ENCODE measurements at regions not wholly inside any gene's neighbourhood (a gene's known extent, or its start where the extent isn't known, plus 50 kb on each side); places are given as distances from the start of the nearest gene placed in this dataset.
A peak's percentile ranks its signal among the peaks of the same experiment; 100 is the strongest.

DNA sequence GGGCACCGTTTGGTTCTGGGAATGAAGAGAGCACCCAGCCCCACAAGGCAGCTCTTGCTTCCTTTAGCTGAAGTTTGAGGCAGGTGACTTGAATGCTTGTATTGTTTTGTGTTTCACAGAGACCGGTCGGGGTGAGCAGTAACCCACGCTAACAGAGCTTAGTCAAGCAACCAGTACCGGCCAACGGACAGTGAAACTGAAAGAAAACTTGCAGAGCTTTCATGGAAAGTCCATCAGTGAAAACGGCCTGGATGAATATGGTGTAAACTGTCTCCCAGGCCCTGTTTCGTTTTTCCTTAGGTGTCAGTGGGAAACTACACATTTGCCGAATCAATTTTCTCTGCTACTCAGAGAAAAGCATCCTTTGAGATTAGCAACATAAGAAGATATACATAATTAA, 101.1 kb downstream of the LYZL1 start:
- no peak for DNase-seq (ENCODE audit: low spot score)
- TF ChIP-seq, protein P1, sequence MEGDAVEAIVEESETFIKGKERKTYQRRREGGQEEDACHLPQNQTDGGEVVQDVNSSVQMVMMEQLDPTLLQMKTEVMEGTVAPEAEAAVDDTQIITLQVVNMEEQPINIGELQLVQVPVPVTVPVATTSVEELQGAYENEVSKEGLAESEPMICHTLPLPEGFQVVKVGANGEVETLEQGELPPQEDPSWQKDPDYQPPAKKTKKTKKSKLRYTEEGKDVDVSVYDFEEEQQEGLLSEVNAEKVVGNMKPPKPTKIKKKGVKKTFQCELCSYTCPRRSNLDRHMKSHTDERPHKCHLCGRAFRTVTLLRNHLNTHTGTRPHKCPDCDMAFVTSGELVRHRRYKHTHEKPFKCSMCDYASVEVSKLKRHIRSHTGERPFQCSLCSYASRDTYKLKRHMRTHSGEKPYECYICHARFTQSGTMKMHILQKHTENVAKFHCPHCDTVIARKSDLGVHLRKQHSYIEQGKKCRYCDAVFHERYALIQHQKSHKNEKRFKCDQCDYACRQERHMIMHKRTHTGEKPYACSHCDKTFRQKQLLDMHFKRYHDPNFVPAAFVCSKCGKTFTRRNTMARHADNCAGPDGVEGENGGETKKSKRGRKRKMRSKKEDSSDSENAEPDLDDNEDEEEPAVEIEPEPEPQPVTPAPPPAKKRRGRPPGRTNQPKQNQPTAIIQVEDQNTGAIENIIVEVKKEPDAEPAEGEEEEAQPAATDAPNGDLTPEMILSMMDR (IDR thresholded peaks at IDR 0.05; ENCODE audit: extremely low read depth, missing control alignments) = no peak

DNA sequence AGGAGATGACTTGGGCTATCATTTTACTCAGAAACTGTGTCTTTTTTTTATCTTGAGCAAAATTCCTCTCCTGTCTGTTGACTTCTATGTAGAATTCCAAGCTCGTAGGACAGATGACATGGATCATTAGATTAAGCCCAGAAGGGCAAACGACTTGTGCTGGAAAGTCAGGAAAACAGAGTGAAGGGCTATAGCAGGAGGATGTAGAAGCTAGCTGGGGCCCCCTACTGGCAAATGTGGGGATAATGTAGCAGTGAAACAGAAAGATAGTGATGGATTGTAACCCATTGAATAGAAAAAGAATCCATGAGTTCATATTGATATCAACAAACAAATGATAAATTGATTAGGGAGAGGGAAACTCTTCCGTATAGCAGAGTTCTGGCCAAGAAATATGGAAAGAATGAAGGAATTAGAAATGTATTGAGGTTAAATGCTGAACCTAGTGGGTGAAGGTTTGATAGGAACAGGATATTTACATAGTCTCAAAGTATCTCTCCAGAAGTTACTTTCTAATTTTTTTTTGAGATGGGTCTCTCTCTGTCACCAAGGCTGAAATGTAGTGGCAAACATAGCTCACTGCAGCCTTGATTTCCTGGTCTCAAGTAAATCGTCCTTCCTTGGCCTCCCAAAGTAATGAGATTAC, 103.6 kb downstream of the LYZL1 start:
- TF ChIP-seq, protein P1 (IDR thresholded peaks at IDR 0.05; ENCODE audit: extremely low read depth, missing control alignments) = peak; percentile 44
- DNase-seq (ENCODE audit: low spot score) = peak; percentile 51

DNA sequence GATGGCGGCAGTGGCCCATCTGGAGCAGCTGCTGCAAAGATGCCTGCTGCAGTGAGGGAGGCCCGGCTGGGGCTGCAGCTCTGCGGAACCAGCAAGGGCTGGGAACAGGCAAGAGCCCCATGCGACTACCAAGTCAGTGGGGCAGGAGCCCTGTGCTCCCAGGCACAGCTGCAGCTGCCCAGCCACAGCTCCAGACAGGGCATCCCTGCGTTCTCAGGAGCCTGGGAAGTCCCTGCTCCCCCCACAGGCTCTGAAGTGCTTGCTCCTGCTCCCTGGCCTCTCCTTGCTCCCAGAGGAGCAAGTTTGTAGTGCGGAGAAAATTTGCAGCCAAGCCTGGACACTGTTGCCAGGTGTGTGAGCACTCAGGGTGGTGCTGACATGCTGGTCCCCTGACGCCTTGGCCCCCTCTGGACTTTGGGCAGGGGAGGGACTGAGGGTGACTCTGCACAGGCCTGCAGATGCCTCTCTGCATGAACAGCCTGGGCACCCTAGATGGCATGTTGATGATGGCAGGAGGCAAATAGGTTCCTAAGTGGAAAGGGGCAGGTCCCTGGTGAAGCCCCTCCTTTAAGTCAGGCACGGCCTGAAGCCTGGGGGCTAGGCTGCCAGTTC, 105.6 kb downstream of the LYZL1 start:
- TF ChIP-seq, protein P1 (IDR thresholded peaks at IDR 0.05; ENCODE audit: extremely low read depth, missing control alignments) = no peak
- DNase-seq (ENCODE audit: low spot score) = no peak

DNA sequence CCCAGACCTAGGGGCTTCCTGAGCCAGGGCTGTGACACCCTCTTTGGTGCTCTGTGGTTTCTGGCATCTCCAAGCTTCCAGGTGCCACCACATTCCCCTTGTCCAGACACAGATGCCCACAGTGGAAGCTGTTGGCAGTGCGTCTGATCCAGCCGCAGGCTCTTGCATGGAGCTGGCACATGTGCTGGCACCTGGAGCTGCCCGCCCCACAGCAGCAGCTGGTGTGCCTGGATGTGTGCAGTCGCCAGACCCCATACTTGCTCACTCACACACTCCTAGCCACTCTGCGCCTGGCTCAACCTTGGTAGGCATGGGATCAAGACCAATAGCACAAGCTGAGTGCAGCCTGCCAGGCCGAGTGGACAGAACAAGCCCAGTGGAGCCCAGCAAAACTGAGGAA, 106.5 kb downstream of the LYZL1 start:
- TF ChIP-seq, protein P1 (IDR thresholded peaks at IDR 0.05; ENCODE audit: extremely low read depth, missing control alignments) = no peak
- DNase-seq (ENCODE audit: low spot score) = no peak

DNA sequence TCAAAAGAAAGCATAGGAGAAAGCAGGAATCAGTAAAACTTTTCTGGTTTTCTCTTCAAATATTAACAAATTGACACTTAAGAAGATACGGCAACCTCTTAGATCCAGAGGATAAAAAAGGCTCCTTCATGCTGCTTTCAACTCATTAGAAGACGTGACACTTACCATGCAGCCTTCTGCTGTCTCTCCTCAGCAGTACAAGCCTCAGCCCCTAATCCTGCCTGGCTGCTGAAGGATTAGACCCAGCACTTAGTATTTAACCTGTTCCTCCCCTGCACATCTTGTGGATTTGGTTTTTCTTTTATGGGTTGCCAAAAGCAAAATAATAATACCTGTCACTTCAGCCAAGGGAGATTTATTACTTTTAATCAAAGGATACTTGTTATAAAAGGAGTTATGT, 108.4 kb downstream of the LYZL1 start:
- TF ChIP-seq, protein P1 (IDR thresholded peaks at IDR 0.05; ENCODE audit: extremely low read depth, missing control alignments) = no peak
- DNase-seq (ENCODE audit: low spot score) = no peak

DNA sequence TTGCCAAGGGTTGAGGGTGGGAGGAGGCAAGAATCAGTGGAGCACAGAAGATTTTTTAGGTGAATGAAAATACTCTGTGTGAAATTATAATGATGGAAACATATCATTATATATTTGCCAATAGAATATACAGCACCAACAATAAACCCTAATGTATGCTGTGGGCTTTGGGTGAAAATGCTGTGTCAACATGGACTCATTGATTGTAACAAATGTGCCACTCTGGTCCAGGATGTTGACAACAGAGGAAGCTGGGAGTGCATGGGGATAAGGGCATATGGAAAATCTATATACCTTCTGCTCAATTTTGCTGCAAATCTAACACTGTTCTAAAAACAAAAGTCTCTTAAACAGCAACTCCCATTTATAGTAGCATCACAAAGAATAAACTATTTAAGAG, 114.3 kb downstream of the LYZL1 start:
- DNase-seq (ENCODE audit: low spot score) = no peak
- TF ChIP-seq, protein P1 (IDR thresholded peaks at IDR 0.05; ENCODE audit: extremely low read depth, missing control alignments) = no peak

DNA sequence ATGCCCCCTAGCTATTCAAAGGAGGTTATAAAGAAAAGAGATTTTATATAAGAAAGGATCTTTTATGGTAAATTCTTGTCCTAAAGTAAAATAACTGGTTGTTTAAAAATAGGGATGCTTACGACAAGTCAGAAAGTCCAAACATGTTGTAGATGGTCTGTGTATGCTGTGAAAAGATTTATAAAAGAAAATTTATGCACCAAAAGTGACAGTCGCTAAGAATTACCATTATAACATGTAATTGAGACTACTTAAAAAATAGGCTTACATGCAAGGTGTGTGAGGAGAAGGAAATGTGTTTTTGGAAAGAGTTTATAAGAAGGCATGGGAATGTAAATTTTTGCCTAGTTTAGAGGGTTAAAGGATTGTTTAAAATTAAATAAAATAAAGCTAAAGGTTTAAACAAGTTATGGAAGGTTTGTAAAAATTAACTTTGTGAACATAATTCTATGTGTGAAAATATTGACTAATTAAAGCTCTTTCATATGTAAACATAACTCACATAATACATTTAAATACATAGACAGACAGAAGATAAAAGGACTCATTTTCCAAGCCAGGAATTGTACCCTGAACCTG, 118.5 kb downstream of the LYZL1 start:
- TF ChIP-seq, protein P1 (IDR thresholded peaks at IDR 0.05; ENCODE audit: extremely low read depth, missing control alignments) = no peak
- DNase-seq (ENCODE audit: low spot score) = no peak
